ENCODE measurements at regions not wholly inside any gene's neighbourhood (a gene's known extent, or its start where the extent isn't known, plus 50 kb on each side); places are given as distances from the start of the nearest gene placed in this dataset.
"Not testable (repeated sequence)": the region's sequence is repeated elsewhere in the genome, so short reads cannot be mapped to it uniquely, and the experiment has no call there.

- H3K27ac ChIP-seq, result no peak overlapping the region
- no peak for TF ChIP-seq CTCF (conservative IDR thresholded peaks at IDR 0.05)
Observed at GRCh38 chr5:28807195-28807729, 1768.9 kb upstream of the CDH9 start.

- not testable (repeated sequence) for H3K27ac ChIP-seq
Observed at GRCh38 chr5:28799035-28799434, 1760.6 kb upstream of the CDH9 start.

- TF ChIP-seq CTCF (conservative IDR thresholded peaks at IDR 0.05), result no peak
- peak overlapping the region; percentile 34 for H3K27ac ChIP-seq
Observed at GRCh38 chr5:28788954-28789353, 1750.6 kb upstream of the CDH9 start.

- TF ChIP-seq CTCF (conservative IDR thresholded peaks at IDR 0.05), result no peak
- H3K27ac ChIP-seq, result no peak overlapping the region
Observed at GRCh38 chr5:28780083-28780692, 1741.8 kb upstream of the CDH9 start.

GRCh38 chr5:28779161-28779754 is 1740.9 kb upstream of the CDH9 start:
- H3K27ac ChIP-seq, result no peak overlapping the region
- TF ChIP-seq CTCF (conservative IDR thresholded peaks at IDR 0.05), result peak; percentile 87

GRCh38 chr5:28770307-28770706 is 1731.9 kb upstream of the CDH9 start:
- no peak overlapping the region for H3K27ac ChIP-seq
- no peak for TF ChIP-seq CTCF (conservative IDR thresholded peaks at IDR 0.05)

GRCh38 chr5:28766565-28767158 is 1728.3 kb upstream of the CDH9 start:
- TF ChIP-seq CTCF (conservative IDR thresholded peaks at IDR 0.05), result peak; percentile 72
- no peak overlapping the region for H3K27ac ChIP-seq

GRCh38 chr5:28751396-28751795 is 1713.0 kb upstream of the CDH9 start:
- no peak for TF ChIP-seq CTCF (conservative IDR thresholded peaks at IDR 0.05)

More at GRCh38 chr5:28751396-28751795, 1713.0 kb upstream of the CDH9 start:
- no peak overlapping the region for H3K27ac ChIP-seq

All from VCaP (cell line).